ENCODE measurements at regions not wholly inside any gene's neighbourhood (a gene's known extent, or its start where the extent isn't known, plus 50 kb on each side); places are given as distances from the start of the nearest gene placed in this dataset.

- Histone ChIP-seq H3K9me3 (no peaks in the 10 kb centered on the region), H3K4me3 (ENCODE audit: low read depth in 1 of 2, low read length in 1 of 2) (no peak overlapping the region)
- TF ChIP-seq, protein P1, sequence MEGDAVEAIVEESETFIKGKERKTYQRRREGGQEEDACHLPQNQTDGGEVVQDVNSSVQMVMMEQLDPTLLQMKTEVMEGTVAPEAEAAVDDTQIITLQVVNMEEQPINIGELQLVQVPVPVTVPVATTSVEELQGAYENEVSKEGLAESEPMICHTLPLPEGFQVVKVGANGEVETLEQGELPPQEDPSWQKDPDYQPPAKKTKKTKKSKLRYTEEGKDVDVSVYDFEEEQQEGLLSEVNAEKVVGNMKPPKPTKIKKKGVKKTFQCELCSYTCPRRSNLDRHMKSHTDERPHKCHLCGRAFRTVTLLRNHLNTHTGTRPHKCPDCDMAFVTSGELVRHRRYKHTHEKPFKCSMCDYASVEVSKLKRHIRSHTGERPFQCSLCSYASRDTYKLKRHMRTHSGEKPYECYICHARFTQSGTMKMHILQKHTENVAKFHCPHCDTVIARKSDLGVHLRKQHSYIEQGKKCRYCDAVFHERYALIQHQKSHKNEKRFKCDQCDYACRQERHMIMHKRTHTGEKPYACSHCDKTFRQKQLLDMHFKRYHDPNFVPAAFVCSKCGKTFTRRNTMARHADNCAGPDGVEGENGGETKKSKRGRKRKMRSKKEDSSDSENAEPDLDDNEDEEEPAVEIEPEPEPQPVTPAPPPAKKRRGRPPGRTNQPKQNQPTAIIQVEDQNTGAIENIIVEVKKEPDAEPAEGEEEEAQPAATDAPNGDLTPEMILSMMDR (IDR thresholded peaks at IDR 0.05): no peak
Measured at GRCh38 chr3:28971156-28971555, 309.7 kb upstream of the RBMS3 start.

GRCh38 chr3:28972921-28973320 lies 307.9 kb upstream of the RBMS3 start:
- TF ChIP-seq, protein P1 (IDR thresholded peaks at IDR 0.05): no peak
- Histone ChIP-seq H3K27me3 (no peaks in the 10 kb centered on the region), H3K9me3 (no peaks in the 10 kb centered on the region), H3K4me1 (ENCODE audit: control insufficient read depth in 1 of 2, insufficient read depth in 1 of 2, low read depth in 1 of 2, low read length in 1 of 2) (no peaks in the 10 kb centered on the region), H3K36me3 (no peaks in the 10 kb centered on the region), H3K4me3 (ENCODE audit: low read depth in 1 of 2, low read length in 1 of 2) (no peak overlapping the region), H3K27ac (no peak overlapping the region)

More at GRCh38 chr3:28971156-28971555, 309.7 kb upstream of the RBMS3 start:
- Histone ChIP-seq H3K36me3 (no peaks in the 10 kb centered on the region), H3K27me3 (no peaks in the 10 kb centered on the region), H3K27ac (no peak overlapping the region), H3K4me1 (ENCODE audit: control insufficient read depth in 1 of 2, insufficient read depth in 1 of 2, low read depth in 1 of 2, low read length in 1 of 2) (no peaks in the 10 kb centered on the region)

GRCh38 chr3:28973609-28974008 lies 307.3 kb upstream of the RBMS3 start:
- Histone ChIP-seq H3K4me1 (ENCODE audit: control insufficient read depth in 1 of 2, insufficient read depth in 1 of 2, low read depth in 1 of 2, low read length in 1 of 2) (no peaks in the 10 kb centered on the region), H3K27ac (no peak overlapping the region), H3K27me3 (no peaks in the 10 kb centered on the region), H3K36me3 (no peaks in the 10 kb centered on the region), H3K9me3 (no peaks in the 10 kb centered on the region), H3K4me3 (ENCODE audit: low read depth in 1 of 2, low read length in 1 of 2) (no peak overlapping the region)
- TF ChIP-seq, protein P1 (IDR thresholded peaks at IDR 0.05): no peak

DNA sequence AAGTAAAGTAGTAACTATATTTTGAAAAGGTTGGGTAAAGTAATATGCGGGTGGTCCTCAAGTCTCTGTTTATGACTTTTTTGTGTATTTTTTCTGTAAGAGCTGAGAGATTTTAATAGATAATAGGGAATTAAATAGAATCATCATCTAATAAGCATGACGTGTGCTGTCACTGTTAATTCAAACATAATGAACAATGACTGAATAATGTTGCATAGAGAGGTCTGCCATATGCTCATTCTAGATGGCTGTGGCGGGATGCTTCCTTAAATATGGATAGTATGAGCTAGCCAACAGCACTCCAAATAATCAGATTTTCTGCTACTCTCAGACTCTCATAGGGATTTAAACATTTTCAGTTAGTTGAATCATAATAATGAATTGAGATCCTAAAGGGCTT lies 302.8 kb upstream of the RBMS3 start:
- Histone ChIP-seq H3K9me3 (no peaks in the 10 kb centered on the region), H3K4me3 (ENCODE audit: low read depth in 1 of 2, low read length in 1 of 2) (no peak overlapping the region), H3K27me3 (no peaks in the 10 kb centered on the region), H3K36me3 (no peaks in the 10 kb centered on the region), H3K27ac (no peak overlapping the region), H3K4me1 (ENCODE audit: control insufficient read depth in 1 of 2, insufficient read depth in 1 of 2, low read depth in 1 of 2, low read length in 1 of 2) (no peaks in the 10 kb centered on the region)
- TF ChIP-seq, protein P1 (IDR thresholded peaks at IDR 0.05): no peak

- Histone ChIP-seq H3K4me3 (ENCODE audit: low read depth in 1 of 2, low read length in 1 of 2) (no peak overlapping the region), H3K27me3 (no peaks in the 10 kb centered on the region), H3K9me3 (no peaks in the 10 kb centered on the region), H3K4me1 (ENCODE audit: control insufficient read depth in 1 of 2, insufficient read depth in 1 of 2, low read depth in 1 of 2, low read length in 1 of 2) (no peaks in the 10 kb centered on the region), H3K27ac (no peak overlapping the region), H3K36me3 (no peaks in the 10 kb centered on the region)
- TF ChIP-seq, protein P1 (IDR thresholded peaks at IDR 0.05): no peak
Measured at GRCh38 chr3:28980131-28980530, 300.7 kb upstream of the RBMS3 start.

- Histone ChIP-seq H3K4me3 (ENCODE audit: low read depth in 1 of 2, low read length in 1 of 2) (no peak overlapping the region), H3K36me3 (no peaks in the 10 kb centered on the region), H3K4me1 (ENCODE audit: control insufficient read depth in 1 of 2, insufficient read depth in 1 of 2, low read depth in 1 of 2, low read length in 1 of 2) (no peaks in the 10 kb centered on the region), H3K27me3 (no peaks in the 10 kb centered on the region), H3K27ac (no peak overlapping the region), H3K9me3 (no peaks in the 10 kb centered on the region)
- TF ChIP-seq, protein P1 (IDR thresholded peaks at IDR 0.05): no peak
Measured at GRCh38 chr3:28980631-28981030, 300.2 kb upstream of the RBMS3 start.
